ENCODE measurements at regions not wholly inside any gene's neighbourhood (a gene's known extent, or its start where the extent isn't known, plus 50 kb on each side); places are given as distances from the start of the nearest gene placed in this dataset.
A peak's percentile ranks its signal among the peaks of the same experiment; 100 is the strongest.

GRCh38 chr12:27382924-27383323, 50.3 kb downstream of the BMAL2 start:
- no peak overlapping the region for H3K4me3 ChIP-seq (ENCODE audit: low read depth in 1 of 2, low read length in 1 of 2)
- no peak for TF ChIP-seq CTCF (IDR thresholded peaks at IDR 0.05)
- no peaks in the 10 kb centered on the region for H3K4me1 ChIP-seq (ENCODE audit: control insufficient read depth in 1 of 2, insufficient read depth in 1 of 2, low read depth in 1 of 2, low read length in 1 of 2)
- H3K9me3 ChIP-seq: no peaks in the 10 kb centered on the region
- no peak overlapping the region for H3K27ac ChIP-seq
- H3K36me3 ChIP-seq: no peaks in the 10 kb centered on the region
- H3K27me3 ChIP-seq: no peaks in the 10 kb centered on the region

- Histone ChIP-seq H3K9me3 (no peaks in the 10 kb centered on the region), H3K27me3 (no peaks in the 10 kb centered on the region), H3K27ac (no peak overlapping the region), H3K4me3 (ENCODE audit: low read depth in 1 of 2, low read length in 1 of 2) (no peak overlapping the region), H3K4me1 (ENCODE audit: control insufficient read depth in 1 of 2, insufficient read depth in 1 of 2, low read depth in 1 of 2, low read length in 1 of 2) (no peaks in the 10 kb centered on the region), H3K36me3 (no peaks in the 10 kb centered on the region)
- peak; percentile 75 for TF ChIP-seq CTCF (IDR thresholded peaks at IDR 0.05)
Observed at GRCh38 chr12:27383429-27384260, 51.0 kb downstream of the BMAL2 start.

- Histone ChIP-seq H3K27me3 (no peaks in the 10 kb centered on the region), H3K36me3 (no peaks in the 10 kb centered on the region), H3K4me3 (ENCODE audit: low read depth in 1 of 2, low read length in 1 of 2) (no peak overlapping the region), H3K27ac (no peak overlapping the region), H3K4me1 (ENCODE audit: control insufficient read depth in 1 of 2, insufficient read depth in 1 of 2, low read depth in 1 of 2, low read length in 1 of 2) (no peaks in the 10 kb centered on the region), H3K9me3 (no peaks in the 10 kb centered on the region)
- TF ChIP-seq CTCF (IDR thresholded peaks at IDR 0.05): no peak
Observed at GRCh38 chr12:27384261-27384590, 51.6 kb downstream of the BMAL2 start.

GRCh38 chr12:27385766-27386564, 53.3 kb downstream of the BMAL2 start:
- no peak for TF ChIP-seq CTCF (IDR thresholded peaks at IDR 0.05)
- H3K27ac ChIP-seq: no peak overlapping the region
- H3K9me3 ChIP-seq: no peaks in the 10 kb centered on the region
- H3K4me1 ChIP-seq (ENCODE audit: control insufficient read depth in 1 of 2, insufficient read depth in 1 of 2, low read depth in 1 of 2, low read length in 1 of 2): no peaks in the 10 kb centered on the region
- no peak overlapping the region for H3K4me3 ChIP-seq (ENCODE audit: low read depth in 1 of 2, low read length in 1 of 2)
- no peaks in the 10 kb centered on the region for H3K27me3 ChIP-seq
- no peaks in the 10 kb centered on the region for H3K36me3 ChIP-seq

GRCh38 chr12:27387473-27387872, 54.8 kb downstream of the BMAL2 start:
- Histone ChIP-seq H3K27me3 (no peaks in the 10 kb centered on the region), H3K36me3 (no peaks in the 10 kb centered on the region), H3K4me1 (ENCODE audit: control insufficient read depth in 1 of 2, insufficient read depth in 1 of 2, low read depth in 1 of 2, low read length in 1 of 2) (no peaks in the 10 kb centered on the region), H3K27ac (no peak overlapping the region), H3K4me3 (ENCODE audit: low read depth in 1 of 2, low read length in 1 of 2) (no peak overlapping the region), H3K9me3 (no peaks in the 10 kb centered on the region)
- no peak for TF ChIP-seq CTCF (IDR thresholded peaks at IDR 0.05)

Measured in neutrophil (primary cell).